H1 (cell line): ENCODE measurements at regions not wholly inside any gene's neighbourhood (a gene's known extent, or its start where the extent isn't known, plus 50 kb on each side); places are given as distances from the start of the nearest gene placed in this dataset.

ENCODE experiments used
- CTCF ChIA-PET: fragments of 300-600 bp; sonication (Branson Sonifier 250); formaldehyde crosslinking; loops from one replicate; lab custom pipeline; 2021; ENCODE audit not compliant: partially characterized antibody; lab: Charles Lee
- POLR2A ChIA-PET: fragments of 300-600 bp; sonication (Branson Sonifier 250); formaldehyde crosslinking; loops from one replicate; lab custom pipeline; 2021; ENCODE audit warnings: inconsistent platforms; ENCODE audit not compliant: partially characterized antibody; lab: Charles Lee
- DNase-seq, 2 experiments: peaks; one replicate each; pipeline versions ENCODE4 v3.0.0 to v3.0.0-alpha.2; 2010 to 2022; ENCODE audit warnings: low spot score in 2 of 2, low read depth in 1 of 2, mixed read lengths in 1 of 2
- FAIRE-seq: peaks from 2 replicates; lab custom pipeline; 2011; peaks lifted over from hg19 to GRCh38; lab: Jason Lieb, UNC
- H2AFZ ChIP-seq: 2 replicates; pipeline ENCODE4 v1.8.1; 2012; ENCODE audit warnings: low read length, inconsistent platforms
- H2AK5ac ChIP-seq: 2 replicates; pipeline ENCODE4 v1.6.1; 2013; ENCODE audit warnings: low read depth, low read length
- H2BK120ac ChIP-seq: replicated peaks from 2 replicates; pipeline ENCODE3; 2013; ENCODE audit warnings: low read depth, low read length, inconsistent platforms
- H2BK12ac ChIP-seq: 2 replicates; pipeline ENCODE4 v1.6.1; 2013; ENCODE audit warnings: low read depth, low read length
- H2BK15ac ChIP-seq: 2 replicates; pipeline ENCODE4 v1.6.1; 2013; ENCODE audit warnings: low read length
- H2BK20ac ChIP-seq: 2 replicates; pipeline ENCODE4 v1.6.1; 2013; ENCODE audit warnings: low read length
- H2BK5ac ChIP-seq: 2 replicates; pipeline ENCODE4 v1.6.1; 2013; ENCODE audit warnings: low read depth, low read length
- H3K14ac ChIP-seq: 2 replicates; pipeline ENCODE4 v1.6.1; 2013; ENCODE audit warnings: inconsistent platforms; ENCODE audit not compliant: insufficient read length
- H3K18ac ChIP-seq: 2 replicates; pipeline ENCODE4 v1.6.1; 2013; ENCODE audit warnings: low read length; ENCODE audit errors: extremely low read depth
- H3K23ac ChIP-seq: 2 replicates; pipeline ENCODE4 v1.6.1; 2013; ENCODE audit warnings: inconsistent platforms; ENCODE audit not compliant: insufficient read length
- H3K23me2 ChIP-seq: 2 replicates; pipeline ENCODE4 v1.6.1; 2013; ENCODE audit warnings: low read depth, low read length
- H3K27ac ChIP-seq: 2 replicates; pipeline ENCODE4 v1.6.1; 2011; ENCODE audit warnings: low read depth, low read length, inconsistent platforms
- H3K27me3 ChIP-seq, 4 experiments: replicated peaks in 1 of 4; 1 replicate in 1 of 4; 2 replicates in 3 of 4; pipeline versions ENCODE4 v1.6.1 to v1.8.1; 2011 to 2013; ENCODE audit warnings: low read length in 3 of 4, mild to moderate bottlenecking in 3 of 4, inconsistent platforms in 2 of 4, mixed read lengths in 2 of 4, moderate library complexity in 1 of 4; ENCODE audit not compliant: control insufficient read depth in 3 of 4, insufficient read depth in 3 of 4; ENCODE audit errors: extremely low read depth in 1 of 4
- H3K36me3 ChIP-seq, 4 experiments: 2 replicates each; pipeline versions ENCODE4 v1.6.1 to v1.8.1; 2011 to 2013; ENCODE audit warnings: mild to moderate bottlenecking in 4 of 4, low read length in 3 of 4, moderate library complexity in 2 of 4, control low read depth in 1 of 4, inconsistent platforms in 1 of 4; ENCODE audit not compliant: insufficient read depth in 4 of 4, control insufficient read depth in 2 of 4
- H3K4ac ChIP-seq: replicated peaks from 2 replicates; pipeline ENCODE3; 2013; ENCODE audit warnings: low read length, low read depth, mixed read lengths, inconsistent platforms; ENCODE audit not compliant: insufficient read length
- H3K4me1 ChIP-seq, 4 experiments: replicated peaks in 1 of 4; 1 replicate in 1 of 4; 2 replicates in 3 of 4; pipeline versions ENCODE4 v1.6.1 to v1.8.1; 2011 to 2013; ENCODE audit warnings: low read length in 3 of 4, inconsistent platforms in 2 of 4, mixed read lengths in 1 of 4; ENCODE audit not compliant: insufficient read depth in 4 of 4, control insufficient read depth in 3 of 4
- H3K4me2 ChIP-seq, 2 experiments: 2 replicates each; pipeline versions ENCODE4 v1.6.1 to v1.8.1; 2011 to 2013; ENCODE audit warnings: low read depth in 2 of 2, low read length in 2 of 2, control low read depth in 1 of 2, inconsistent platforms in 1 of 2, mild to moderate bottlenecking in 1 of 2; ENCODE audit not compliant: insufficient read depth in 1 of 2
- H3K4me3 ChIP-seq, 4 experiments: fragments of 200-600, 300-600 bp in 1 of 4; sonication (generic), shearing (Covaris generic), sonication (Bioruptor Twin) in 1 of 4; 2 replicates each; pipeline versions ENCODE4 v1.5.1 to v1.8.1; 2011 to 2016; ENCODE audit warnings: low read length in 4 of 4, low read depth in 3 of 4, control low read depth in 2 of 4, inconsistent platforms in 2 of 4, mild to moderate bottlenecking in 2 of 4, mixed read lengths in 1 of 4, moderate library complexity in 1 of 4; ENCODE audit not compliant: insufficient read depth in 2 of 4; ENCODE audit errors: extremely low read depth in 1 of 4
- H3K56ac ChIP-seq: replicated peaks from 2 replicates; pipeline ENCODE3; 2013; ENCODE audit warnings: low read depth, mild to moderate bottlenecking, mixed read lengths, low read length, inconsistent platforms; ENCODE audit not compliant: insufficient read length
- H3K79me1 ChIP-seq: 2 replicates; pipeline ENCODE4 v1.6.1; 2013; ENCODE audit warnings: low read depth, low read length, control low read depth
- H3K79me2 ChIP-seq, 2 experiments: 2 replicates each; pipeline versions ENCODE4 v1.6.1 to v1.8.1; 2012 to 2013; ENCODE audit warnings: low read length in 2 of 2, mild to moderate bottlenecking in 2 of 2, inconsistent platforms in 1 of 2; ENCODE audit not compliant: insufficient read depth in 2 of 2, control insufficient read depth in 1 of 2
- H3K9ac ChIP-seq, 4 experiments: replicated peaks in 1 of 4; 1 replicate in 1 of 4; 2 replicates in 3 of 4; pipeline versions ENCODE4 v1.6.1 to v1.8.1; 2011 to 2013; ENCODE audit warnings: low read depth in 3 of 4, low read length in 3 of 4, control low read depth in 2 of 4, mild to moderate bottlenecking in 2 of 4, moderate library complexity in 2 of 4, inconsistent platforms in 1 of 4; ENCODE audit errors: extremely low read depth in 1 of 4
- H3K9me3 ChIP-seq, 2 experiments: 2 replicates each; pipeline versions ENCODE4 v1.6.1 to v1.8.1; 2012 to 2013; ENCODE audit warnings: mild to moderate bottlenecking in 2 of 2, moderate library complexity in 2 of 2, control low read depth in 1 of 2, inconsistent platforms in 1 of 2, low read depth in 1 of 2, low read length in 1 of 2, mixed read lengths in 1 of 2; ENCODE audit not compliant: insufficient read depth in 2 of 2
- H4K20me1 ChIP-seq, 2 experiments: replicated peaks in 1 of 2; 2 replicates each; pipeline versions ENCODE3 to v1.8.1; 2011 to 2013; ENCODE audit warnings: inconsistent platforms in 2 of 2, low read length in 2 of 2, mild to moderate bottlenecking in 1 of 2; ENCODE audit not compliant: insufficient read depth in 2 of 2, control insufficient read depth in 1 of 2
- H4K5ac ChIP-seq: 2 replicates; pipeline ENCODE4 v1.6.1; 2013; ENCODE audit warnings: low read length, low read depth, mixed read lengths, inconsistent platforms; ENCODE audit not compliant: insufficient read length
- H4K8ac ChIP-seq: 2 replicates; pipeline ENCODE4 v1.8.0; 2013; ENCODE audit warnings: mild to moderate bottlenecking, moderate library complexity, low read length, inconsistent platforms; ENCODE audit not compliant: insufficient read depth; ENCODE audit errors: extremely low read depth
- H4K91ac ChIP-seq: replicated peaks from 2 replicates; pipeline ENCODE3; 2013; ENCODE audit warnings: low read length, mixed read lengths, inconsistent platforms; ENCODE audit not compliant: insufficient read length
- BRCA1 ChIP-seq: IDR thresholded peaks from 2 replicates; pipeline ENCODE4 v1.6.1; 2012; ENCODE audit warnings: low read depth, low read length, improper control_type of control experiment
- POLR2AphosphoS5 ChIP-seq: IDR thresholded peaks from 2 replicates; pipeline ENCODE4 v1.6.1; 2011; ENCODE audit warnings: low read depth, low read length
- RNF2 ChIP-seq: fragments of 200-900, 300-1000 bp; sonication (generic); IDR thresholded peaks from 2 replicates; pipeline ENCODE4 v1.7.1; 2016; ENCODE audit warnings: borderline replicate concordance, low read depth, mild to moderate bottlenecking, antibody characterized with exemption, low read length; ENCODE audit not compliant: poor library complexity, severe bottlenecking; ENCODE audit errors: missing control alignments
- SP4 ChIP-seq: IDR thresholded peaks from 2 replicates; pipeline ENCODE4 v1.6.1; 2012; ENCODE audit warnings: low read length, inconsistent platforms
- whole genome bisulfite sequencing, 2 experiments: shearing (Covaris generic) in 1 of 2; methylation state at CpG; one replicate each; pipeline versions ENCODE4 v1.1.6 to v1.1.7; 2013 to 2015; ENCODE audit warnings: low lambda C conversion rate in 2 of 2, mixed read lengths in 2 of 2, inconsistent platforms in 1 of 2, low coverage in 1 of 2, missing lambda C conversion rate in 1 of 2; ENCODE audit not compliant: insufficient replicate concordance in 2 of 2, insufficient coverage in 1 of 2, insufficient read length in 1 of 2; ENCODE audit errors: extremely low coverage in 1 of 2, missing lambda C conversion rate in 1 of 2; 5-methylcytosine and 5-hydroxymethylcytosine counted together

DNA sequence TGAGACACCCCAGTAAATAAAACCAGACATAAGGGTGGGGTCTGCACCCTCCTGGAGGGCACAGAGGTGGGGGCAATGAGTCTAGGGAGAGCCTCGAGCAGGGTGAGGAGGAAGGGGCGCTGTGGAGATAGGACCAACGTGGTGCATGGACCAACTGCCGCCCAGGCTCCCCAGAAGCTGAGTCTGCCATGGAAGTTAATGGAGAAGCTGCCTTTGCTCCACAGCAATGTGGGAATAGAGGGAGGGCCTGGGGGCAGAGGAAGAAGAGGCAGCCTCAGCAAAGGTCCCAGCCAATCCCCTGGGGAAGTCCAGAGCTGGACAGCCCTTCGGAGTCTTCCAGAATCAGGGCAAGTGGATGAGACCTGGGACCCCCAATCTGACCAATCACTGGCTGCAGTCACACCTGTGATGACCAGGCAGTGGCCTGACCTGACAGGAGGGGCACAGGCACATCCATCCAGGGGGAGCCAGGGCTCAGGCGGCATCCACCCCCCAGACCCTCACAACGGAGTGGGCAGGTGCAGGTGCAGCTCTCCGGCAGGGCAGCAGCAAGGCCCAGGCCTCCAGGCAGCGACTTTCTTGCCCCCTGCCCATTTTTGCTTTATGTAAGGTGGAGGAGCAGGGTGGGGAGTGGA lies 242.2 kb upstream of the PPP2R2D start:
- DNase-seq (no peak), FAIRE-seq (no peak)
- Histone ChIP-seq H3K27ac (no peak overlapping the region), H2BK12ac (no peak overlapping the region), H3K4ac (no peak overlapping the region), H3K4me1 (no peaks in the 10 kb centered on the region; a peak in 1 of 7 replicates), H3K4me2 (no peak overlapping the region), H3K27me3 (no peaks in the 10 kb centered on the region; a peak in 1 of 7 replicates), H3K9me3 (peaks cover 6 to 8% of the 10 kb centered on the region in 2 experiments; a peak in 3 of 4 replicates), H2AFZ (no peak overlapping the region), H3K18ac (no peak overlapping the region), H4K20me1 (no peaks in the 10 kb centered on the region), H4K8ac (no peak overlapping the region), H3K23me2 (peaks cover 3% of the 10 kb centered on the region; the same call in 1 of the 2 replicates), H2BK120ac (no peak overlapping the region), H3K4me3 (no peak overlapping the region), H4K91ac (no peak overlapping the region), H3K36me3 (no peaks in the 10 kb centered on the region), H3K79me2 (no peaks in the 10 kb centered on the region), H2BK15ac (no peak overlapping the region), H2BK20ac (no peak overlapping the region), H2BK5ac (no peak overlapping the region), H4K5ac (no peak overlapping the region), H3K56ac (no peak overlapping the region), H3K23ac (no peak overlapping the region), H3K79me1 (no peaks in the 10 kb centered on the region), H3K14ac (no peak overlapping the region), H2AK5ac (no peak overlapping the region), H3K9ac (no peak overlapping the region)
- POLR2A ChIA-PET, result no interaction called here
- WGBS, 2 experiments, result 80% methylated on average over 6 of the region's 9 CpGs; no CpG with 5 or more reads in 1 of the 2 experiments
- CTCF ChIA-PET, result interaction anchor here (1.3 kb wide), 1 partner anchor 26 kb away, joined by 4 read pairs; no protein-coding TSS in a partner anchor
- TF ChIP-seq POLR2AphosphoS5 (no peak), SP4 (no peak), BRCA1 (no peak), RNF2 (no peak)
